ENCODE measurements at regions not wholly inside any gene's neighbourhood (a gene's known extent, or its start where the extent isn't known, plus 50 kb on each side); places are given as distances from the start of the nearest gene placed in this dataset.

GRCh38 chr10:123526356-123527064 lies 139.6 kb upstream of the GPR26 start:
- no peak for DNase-seq (ENCODE audit: low read depth, low spot score)

- no peak for DNase-seq (ENCODE audit: low read depth, low spot score)
Observed at GRCh38 chr10:123527151-123527550, 139.0 kb upstream of the GPR26 start.

GRCh38 chr10:123529146-123529760 lies 136.9 kb upstream of the GPR26 start:
- DNase-seq (ENCODE audit: low read depth, low spot score), result no peak

GRCh38 chr10:123530166-123530870 lies 135.8 kb upstream of the GPR26 start:
- no peak for DNase-seq (ENCODE audit: low read depth, low spot score)

- DNase-seq (ENCODE audit: low read depth, low spot score), result no peak
Observed at GRCh38 chr10:123535386-123535785, 130.8 kb upstream of the GPR26 start.

- DNase-seq (ENCODE audit: low read depth, low spot score), result no peak
Observed at GRCh38 chr10:123536176-123536845, 129.8 kb upstream of the GPR26 start.

GRCh38 chr10:123537188-123537961 lies 128.8 kb upstream of the GPR26 start:
- DNase-seq (ENCODE audit: low read depth, low spot score), result no peak

GRCh38 chr10:123538401-123539320 lies 127.5 kb upstream of the GPR26 start:
- DNase-seq (ENCODE audit: low read depth, low spot score), result no peak

GRCh38 chr10:123544986-123545385 lies 121.2 kb upstream of the GPR26 start:
- DNase-seq (ENCODE audit: low read depth, low spot score), result no peak

GRCh38 chr10:123548770-123549169 lies 117.4 kb upstream of the GPR26 start:
- DNase-seq (ENCODE audit: low read depth, low spot score), result no peak

GRCh38 chr10:123549761-123550454 lies 116.2 kb upstream of the GPR26 start:
- no peak for DNase-seq (ENCODE audit: low read depth, low spot score)

GRCh38 chr10:123550675-123551096 lies 115.5 kb upstream of the GPR26 start:
- DNase-seq (ENCODE audit: low read depth, low spot score), result no peak

GRCh38 chr10:123551259-123551658 lies 114.9 kb upstream of the GPR26 start:
- DNase-seq (ENCODE audit: low read depth, low spot score), result no peak

GRCh38 chr10:123552760-123553554 lies 113.2 kb upstream of the GPR26 start:
- no peak for DNase-seq (ENCODE audit: low read depth, low spot score)

GRCh38 chr10:123553810-123554430 lies 112.2 kb upstream of the GPR26 start:
- no peak for DNase-seq (ENCODE audit: low read depth, low spot score)

- DNase-seq (ENCODE audit: low read depth, low spot score), result no peak
Observed at GRCh38 chr10:123554656-123555055, 111.5 kb upstream of the GPR26 start.

- DNase-seq (ENCODE audit: low read depth, low spot score), result no peak
Observed at GRCh38 chr10:123555616-123556015, 110.5 kb upstream of the GPR26 start.

GRCh38 chr10:123556049-123556448 lies 110.1 kb upstream of the GPR26 start:
- no peak for DNase-seq (ENCODE audit: low read depth, low spot score)
